SK-N-SH treated with all-trans-retinoic acid at 6 μM for 48 hours (cell line): ENCODE measurements at regions not wholly inside any gene's neighbourhood (a gene's known extent, or its start where the extent isn't known, plus 50 kb on each side); places are given as distances from the start of the nearest gene placed in this dataset.

Source experiments
- CSRNP3 ChIP-seq: fragments of 250-450 bp; sonication (Bioruptor Pico); IDR thresholded peaks from 2 replicates; pipeline ENCODE4 v1.5.1; 2021; ENCODE audit warnings: mild to moderate bottlenecking, moderate library complexity
- GLIS3 ChIP-seq: fragments of 250-450 bp; sonication (Bioruptor Pico); IDR thresholded peaks from 2 replicates; pipeline ENCODE4 v1.5.0; 2020; ENCODE audit warnings: mild to moderate bottlenecking, moderate library complexity
- PATZ1 ChIP-seq: fragments of 250-450 bp; sonication (Bioruptor Pico); IDR thresholded peaks from 2 replicates; pipeline ENCODE4 v1.8.0; 2020; ENCODE audit warnings: mild to moderate bottlenecking, moderate library complexity, borderline replicate concordance
- RARB ChIP-seq: fragments of 250-450 bp; sonication (Bioruptor Pico); IDR thresholded peaks from 2 replicates; pipeline ENCODE4 v1.8.0; 2021; ENCODE audit warnings: mild to moderate bottlenecking, moderate library complexity
- SNAI2 ChIP-seq: fragments of 250-450 bp; sonication (Bioruptor Pico); IDR thresholded peaks from 2 replicates; pipeline ENCODE4 v1.5.0; 2020; ENCODE audit warnings: mild to moderate bottlenecking, moderate library complexity

- TF ChIP-seq PATZ1 (CRISPR knock-in tag) (no peak), GLIS3 (CRISPR knock-in tag) (no peak), CSRNP3 (CRISPR knock-in tag) (no peak), RARB (CRISPR knock-in tag) (no peak), SNAI2 (CRISPR knock-in tag) (no peak)
Observed at GRCh38 chr6:139446768-139447655, 72.6 kb upstream of the CITED2 start.
